HuH-7.5 (cell line): ENCODE measurements at regions not wholly inside any gene's neighbourhood (a gene's known extent, or its start where the extent isn't known, plus 50 kb on each side); places are given as distances from the start of the nearest gene placed in this dataset.
"Not testable (repeated sequence)": the region's sequence is repeated elsewhere in the genome, so short reads cannot be mapped to it uniquely, and the experiment has no call there.

ENCODE experiments used
- DNase-seq: peaks from one replicate; pipeline ENCODE4 v3.0.0; 2011; ENCODE audit warnings: low spot score

GRCh38 chr18:78856569-78857313 lies 122.9 kb upstream of the SALL3 start:
- no peak for DNase-seq

GRCh38 chr18:78857314-78858150 lies 122.1 kb upstream of the SALL3 start:
- no peak for DNase-seq

DNA sequence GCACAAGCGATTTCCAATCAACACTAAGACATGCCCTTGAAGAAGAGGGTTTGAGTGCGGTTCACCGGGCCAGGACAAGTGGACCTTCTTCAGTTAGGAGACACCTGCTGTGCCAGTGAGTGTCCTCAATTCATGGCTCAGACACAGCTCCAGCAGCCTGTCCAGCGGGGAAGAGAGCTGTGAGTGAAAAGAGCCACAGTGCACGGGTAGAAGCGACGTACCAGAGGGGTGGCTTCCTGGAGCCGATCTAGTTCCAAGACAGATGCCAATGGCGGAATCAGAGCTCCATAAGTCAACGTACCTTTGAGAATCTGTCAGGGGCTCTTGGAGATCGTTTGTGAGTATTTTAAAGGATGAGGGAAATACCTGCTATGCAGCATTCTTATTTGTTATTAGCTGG lies 119.9 kb upstream of the SALL3 start:
- no peak for DNase-seq

DNA sequence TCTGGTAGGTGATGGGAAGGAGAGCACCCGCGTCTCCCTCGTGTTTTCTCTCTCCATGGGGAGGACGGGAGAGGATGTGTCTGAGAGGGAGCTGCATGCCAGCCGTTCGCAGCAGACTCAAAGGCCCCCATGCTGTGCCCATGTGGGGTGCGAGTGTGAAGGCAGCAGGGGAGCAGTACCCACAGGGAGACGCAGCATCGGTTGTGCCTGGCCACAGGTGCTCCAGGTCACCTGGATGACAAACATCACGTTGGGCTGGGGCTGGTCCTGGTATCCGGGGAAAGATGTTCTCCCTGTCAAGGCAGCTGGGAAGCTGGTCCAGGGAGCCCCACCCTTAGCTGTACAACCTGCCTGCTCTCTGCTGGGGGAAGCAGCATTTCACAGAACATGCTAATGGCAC lies 119.5 kb upstream of the SALL3 start:
- DNase-seq: no peak

DNA sequence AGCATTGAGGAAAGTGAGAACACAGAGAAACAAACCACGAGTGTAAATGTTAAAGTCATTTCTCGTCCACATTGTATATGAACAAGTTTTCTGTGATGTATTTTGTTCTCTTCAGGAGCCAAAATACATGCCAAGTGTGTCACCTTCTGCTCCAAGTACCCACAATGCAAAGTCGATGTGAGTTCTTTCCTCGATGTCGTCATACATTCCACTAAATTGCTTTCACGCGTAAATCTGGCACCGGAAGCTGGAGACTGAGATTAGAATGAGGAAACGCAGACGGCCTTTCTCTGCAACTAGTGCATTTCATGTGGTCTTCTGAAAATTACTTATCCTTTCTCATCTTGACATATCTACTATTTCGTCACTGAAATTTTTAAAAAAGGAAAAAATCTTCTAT lies 118.5 kb upstream of the SALL3 start:
- no peak for DNase-seq

GRCh38 chr18:78861706-78862105 lies 117.9 kb upstream of the SALL3 start:
- DNase-seq: no peak

DNA sequence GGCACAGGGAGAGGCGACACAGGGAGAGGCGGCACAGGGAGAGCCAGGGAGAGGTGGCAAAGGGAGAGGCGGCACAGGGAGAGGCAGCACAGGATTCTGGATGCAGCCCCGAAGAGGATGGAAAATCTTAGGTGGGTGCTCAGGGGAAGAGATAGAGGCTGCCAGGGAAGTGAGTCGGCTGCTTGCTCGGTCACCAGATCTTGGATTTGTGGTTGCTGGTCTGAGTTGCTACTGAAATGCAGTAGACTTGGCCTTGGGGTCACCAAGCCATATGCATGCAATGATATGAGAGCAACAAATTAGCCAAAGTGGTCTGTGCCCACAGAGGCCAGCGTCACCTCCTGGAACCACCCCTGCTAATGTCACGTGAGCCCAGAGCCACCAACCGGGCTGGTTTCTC lies 117.2 kb upstream of the SALL3 start:
- DNase-seq: no peak

DNA sequence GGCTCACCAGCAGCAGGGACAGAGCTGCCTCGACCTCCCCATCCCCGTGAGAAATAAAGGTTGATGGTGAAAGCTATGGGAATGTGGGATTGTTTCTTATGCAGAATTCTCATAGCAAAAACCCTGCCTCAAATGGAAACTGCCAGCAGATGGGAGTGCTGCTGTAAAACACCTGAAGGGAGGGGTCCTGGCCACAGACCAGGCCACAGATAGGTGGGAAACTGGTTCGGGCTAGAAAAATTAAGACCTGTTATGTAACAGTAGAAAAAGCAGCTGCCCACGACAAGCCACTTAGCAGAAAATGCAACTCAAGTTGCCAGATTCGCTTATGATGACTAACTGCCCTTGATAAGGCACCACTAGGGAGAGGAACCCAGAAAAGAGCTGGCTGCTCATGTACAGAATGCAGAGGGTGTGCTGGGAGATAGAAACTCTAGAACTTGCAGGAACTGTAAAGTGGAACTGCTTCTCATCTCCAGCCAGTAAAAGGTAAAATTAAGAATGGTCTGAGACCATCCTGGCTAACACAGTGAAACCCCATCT lies 114.5 kb upstream of the SALL3 start:
- DNase-seq: no peak

DNA sequence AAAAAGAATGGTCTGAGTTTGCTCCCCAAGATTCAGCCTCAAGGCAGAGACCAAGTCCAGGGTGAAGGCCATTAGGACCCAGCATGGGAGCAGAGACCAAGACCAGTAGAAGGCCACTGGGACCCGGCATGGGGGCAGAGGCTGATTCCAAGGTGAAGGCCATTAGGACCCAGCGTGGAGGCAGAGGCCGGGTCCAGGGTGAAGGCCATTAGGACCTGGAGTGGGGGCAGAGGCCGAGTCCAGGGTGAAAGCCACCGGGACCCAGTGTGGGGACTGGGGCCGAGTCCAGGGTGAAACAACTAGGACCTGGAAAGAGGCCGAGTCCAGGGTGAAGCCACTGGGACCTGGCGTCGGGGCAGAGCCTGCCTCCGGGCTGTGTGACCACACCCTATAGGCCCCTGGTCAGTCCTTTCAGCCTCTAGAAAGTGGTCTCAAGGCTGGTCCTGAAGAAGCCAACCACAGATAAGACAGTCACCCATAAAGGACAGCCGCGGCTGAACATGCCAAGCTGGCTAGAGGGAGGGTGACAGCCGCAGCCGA lies 113.8 kb upstream of the SALL3 start:
- DNase-seq: no peak

GRCh38 chr18:78867131-78867530 lies 112.5 kb upstream of the SALL3 start:
- DNase-seq: no peak

DNA sequence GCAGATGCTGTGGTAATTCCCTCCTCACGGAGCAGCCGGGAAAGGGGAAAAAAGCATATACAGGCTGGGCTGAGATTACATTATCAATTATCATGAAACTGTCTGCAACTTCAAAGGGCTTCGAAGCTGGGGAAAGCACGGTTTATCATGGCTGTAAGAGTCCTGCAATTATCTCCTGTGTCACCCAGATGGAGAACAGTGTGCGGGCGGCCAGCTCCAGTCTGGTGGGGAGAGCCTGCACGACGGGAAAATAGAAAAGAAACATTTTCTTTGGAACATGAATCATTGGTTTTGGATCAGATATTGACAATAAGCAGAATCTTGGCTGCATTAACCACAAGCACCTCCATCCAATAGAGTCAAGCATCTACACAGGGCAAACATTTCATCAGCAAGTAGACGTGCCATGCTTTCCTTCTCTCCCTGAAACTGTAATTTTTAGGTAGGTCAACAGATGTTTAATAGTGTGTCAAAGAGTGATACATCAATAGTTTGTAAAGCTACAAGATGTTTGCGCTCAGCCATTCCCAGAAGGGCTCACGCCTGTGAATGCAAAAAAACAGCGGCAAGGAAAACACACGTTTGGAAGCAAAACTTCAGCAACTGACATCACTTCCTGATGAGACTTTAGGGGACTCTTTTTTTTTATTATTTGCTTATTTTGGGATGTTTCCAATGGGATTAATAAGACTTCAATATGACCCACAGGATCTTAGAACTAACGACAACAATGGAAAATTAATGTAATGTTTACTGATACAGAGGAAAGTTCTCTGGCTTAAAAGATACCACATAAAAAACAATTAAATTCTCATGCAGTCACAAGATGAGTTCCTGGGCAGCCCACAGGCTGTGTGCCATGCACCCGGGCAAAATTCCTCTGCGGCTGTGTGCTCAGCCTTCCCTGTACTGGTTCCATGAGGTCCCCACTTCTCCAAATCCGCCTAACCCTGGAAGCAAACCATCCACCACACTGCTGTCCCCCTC lies 111.0 kb upstream of the SALL3 start:
- DNase-seq: no peak

GRCh38 chr18:78871618-78872017 lies 108.0 kb upstream of the SALL3 start:
- no peak for DNase-seq

- no peak for DNase-seq
Measured at GRCh38 chr18:78873926-78874500, 105.6 kb upstream of the SALL3 start.

DNA sequence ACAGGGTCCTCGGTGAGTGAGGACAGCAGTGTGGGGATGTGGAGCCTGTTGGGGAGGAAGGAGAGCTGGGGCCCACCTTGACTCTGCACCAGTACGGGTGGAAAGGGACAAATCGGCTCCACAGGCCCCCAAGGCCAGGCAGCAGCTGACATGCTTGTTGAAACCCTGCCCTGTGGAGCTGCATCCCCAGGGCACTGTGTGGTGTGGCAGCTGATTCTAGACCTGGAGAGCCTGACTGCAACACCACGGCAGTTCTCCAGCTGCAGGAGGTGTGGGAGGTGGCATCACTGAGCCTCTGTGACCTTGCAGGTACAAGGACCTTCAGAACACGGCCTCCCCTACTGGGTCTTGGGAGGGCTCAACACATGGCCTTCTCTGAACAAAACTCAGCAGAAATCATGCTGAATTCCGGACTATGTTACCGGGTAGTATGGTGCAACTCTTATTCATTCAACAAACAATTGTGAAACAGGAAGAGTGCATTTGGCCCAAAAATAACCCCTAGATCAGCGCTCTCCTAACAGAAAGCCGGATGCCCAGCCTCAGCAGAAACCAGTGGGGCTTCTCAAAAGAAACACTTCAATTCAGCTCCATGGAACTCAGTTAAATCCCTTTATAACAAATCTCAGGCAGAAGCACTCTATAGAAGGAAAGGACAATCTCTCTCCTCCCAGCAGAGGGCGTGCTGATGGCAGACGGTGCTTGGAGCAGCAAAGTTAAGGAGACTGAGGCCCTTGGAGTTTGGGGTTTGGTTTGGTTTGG lies 104.4 kb upstream of the SALL3 start:
- peak; percentile 25 for DNase-seq

DNA sequence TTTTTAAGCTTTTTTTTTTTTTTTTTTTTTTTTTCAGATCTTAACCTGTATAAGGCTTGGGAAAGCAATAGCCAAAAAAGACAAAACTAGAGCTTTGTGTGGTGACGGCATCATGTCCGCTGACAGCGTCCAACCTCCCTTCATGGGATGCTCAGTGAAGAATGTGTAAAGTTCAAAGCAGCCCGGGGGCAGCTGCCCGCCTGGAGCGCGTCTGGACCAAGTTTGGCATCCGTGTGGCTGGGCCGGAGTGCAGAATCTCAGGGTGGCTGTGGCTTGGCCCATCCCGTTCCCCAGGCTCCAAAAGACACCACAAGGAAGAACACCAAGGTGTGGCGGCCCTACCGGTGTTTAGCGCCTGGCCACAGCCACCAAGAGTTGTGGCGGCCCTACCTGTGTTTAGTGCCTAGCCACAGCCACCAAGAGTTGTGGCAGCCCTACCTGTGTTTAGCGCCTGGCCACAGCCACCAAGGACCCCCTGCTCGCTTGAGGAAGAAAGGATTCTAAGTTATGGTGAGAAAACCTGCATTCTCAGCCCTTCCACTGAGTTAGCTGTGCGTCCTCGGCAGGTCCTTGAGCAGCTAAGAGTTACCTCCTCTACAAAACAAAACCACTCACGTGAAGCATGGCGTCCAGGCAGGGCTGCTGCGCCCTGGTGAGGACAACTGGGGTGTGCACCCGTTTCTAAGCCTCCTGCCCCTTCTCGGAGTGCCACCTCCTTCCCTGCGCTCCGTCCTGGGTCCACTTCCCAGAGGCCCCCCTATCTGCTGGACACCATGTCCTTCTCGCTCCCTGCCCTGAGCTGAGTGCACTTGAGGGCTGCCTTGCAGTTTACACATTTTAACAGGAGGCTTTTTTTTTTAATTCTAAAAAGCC lies 103.6 kb upstream of the SALL3 start:
- DNase-seq: no peak

GRCh38 chr18:78876868-78877267 lies 102.8 kb upstream of the SALL3 start:
- no peak for DNase-seq

GRCh38 chr18:78878335-78878734 lies 101.3 kb upstream of the SALL3 start:
- no peak for DNase-seq

GRCh38 chr18:78879072-78879883 lies 100.3 kb upstream of the SALL3 start:
- DNase-seq: not testable (repeated sequence)

DNA sequence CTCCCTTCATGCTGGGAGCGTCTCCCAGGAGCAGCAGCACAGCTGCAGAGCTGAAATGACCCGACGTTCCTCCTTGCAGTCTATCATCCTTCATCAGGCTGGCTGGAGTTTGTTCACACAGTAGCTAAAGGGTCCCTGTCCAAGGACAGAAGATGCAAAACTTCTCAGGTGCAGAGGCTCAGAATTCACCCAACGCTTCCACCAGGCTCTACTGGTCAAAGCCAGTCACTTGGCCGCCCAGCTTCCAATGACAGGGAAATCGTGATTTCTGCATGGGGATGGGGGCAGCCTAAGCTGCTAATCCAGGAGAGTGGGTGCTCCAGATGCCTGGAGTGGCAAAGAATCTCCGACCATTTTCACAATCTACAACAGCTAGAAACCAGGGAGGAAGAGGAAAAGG lies 97.0 kb upstream of the SALL3 start:
- no peak for DNase-seq
